Lung (tissue), 11 donors: ENCODE measurements at regions not wholly inside any gene's neighbourhood (a gene's known extent, or its start where the extent isn't known, plus 50 kb on each side); places are given as distances from the start of the nearest gene placed in this dataset.
"Not testable (repeated sequence)": the region's sequence is repeated elsewhere in the genome, so short reads cannot be mapped to it uniquely, and the experiment has no call there.

Experiments
- ATAC-seq: fragments of 200-7000 bp; cut with Tn5 transposase; one replicate; pipeline ENCODE4 v1.9.1; 2020; ENCODE audit warnings: moderate number of reproducible peaks; ENCODE audit not compliant: insufficient read depth, low FRiP score
- DNase-seq, 3 donors: peaks; one replicate each; pipeline ENCODE4 v3.0.0-alpha.2; 2013 to 2017
- H3K27ac ChIP-seq, 2 donors: one replicate each; pipeline ENCODE4 v1.5.1; 2013; ENCODE audit warnings: mild to moderate bottlenecking in 2 of 2, moderate library complexity in 2 of 2, control low read depth in 1 of 2, inconsistent platforms in 1 of 2, low read depth in 1 of 2, low read length in 1 of 2
- H3K27me3 ChIP-seq, 3 donors: one replicate each; pipeline ENCODE4 v1.5.1; 2013; ENCODE audit warnings: low read length in 2 of 3; ENCODE audit not compliant: control insufficient read depth in 3 of 3, insufficient read depth in 3 of 3
- H3K36me3 ChIP-seq, 4 donors: one replicate each; pipeline ENCODE4 v1.5.1; 2013; ENCODE audit warnings: low read length in 4 of 4, mild to moderate bottlenecking in 1 of 4, moderate library complexity in 1 of 4; ENCODE audit not compliant: control insufficient read depth in 4 of 4, insufficient read depth in 4 of 4
- H3K4me1 ChIP-seq, 5 donors: one replicate each; pipeline ENCODE4 v1.5.1; 2013; ENCODE audit warnings: low read length in 5 of 5, mild to moderate bottlenecking in 2 of 5, moderate library complexity in 1 of 5; ENCODE audit not compliant: control insufficient read depth in 5 of 5, insufficient read depth in 5 of 5
- H3K4me3 ChIP-seq: one replicate; pipeline ENCODE4 v1.5.1; 2013; ENCODE audit warnings: mild to moderate bottlenecking, control low read depth, moderate library complexity
- H3K9ac ChIP-seq, 2 donors: one replicate each; pipeline ENCODE4 v1.5.1; 2013; ENCODE audit warnings: low read length in 2 of 2, control low read depth in 1 of 2; ENCODE audit not compliant: insufficient read depth in 1 of 2
- H3K9me3 ChIP-seq, 4 donors: one replicate each; pipeline ENCODE4 v1.5.1; 2013; ENCODE audit warnings: low read length in 3 of 4, mild to moderate bottlenecking in 1 of 4, moderate library complexity in 1 of 4; ENCODE audit not compliant: control insufficient read depth in 4 of 4, insufficient read depth in 3 of 4
- WGBS, 2 donors: extraction: QIAGEN DNeasy Blood & Tissue Kit; methylation state at CpG; one replicate each; pipeline ENCODE4 v1.1.7; 2013; 5-methylcytosine and 5-hydroxymethylcytosine counted together
- TF ChIP-seq, protein P1 (sequence below): IDR thresholded peaks from 2 replicates; pipeline ENCODE4 v1.5.1; 2012; ENCODE audit warnings: mild to moderate bottlenecking; ENCODE audit errors: control extremely low read depth, extremely low read depth
- donor health status: control.
- donor health status: control.
- donor health status: Bipolar disorder and iron deficiency.
- donor health status: healthy.
- donor health status: DM: yes; HTN: yes; CAD: no.

DNA sequence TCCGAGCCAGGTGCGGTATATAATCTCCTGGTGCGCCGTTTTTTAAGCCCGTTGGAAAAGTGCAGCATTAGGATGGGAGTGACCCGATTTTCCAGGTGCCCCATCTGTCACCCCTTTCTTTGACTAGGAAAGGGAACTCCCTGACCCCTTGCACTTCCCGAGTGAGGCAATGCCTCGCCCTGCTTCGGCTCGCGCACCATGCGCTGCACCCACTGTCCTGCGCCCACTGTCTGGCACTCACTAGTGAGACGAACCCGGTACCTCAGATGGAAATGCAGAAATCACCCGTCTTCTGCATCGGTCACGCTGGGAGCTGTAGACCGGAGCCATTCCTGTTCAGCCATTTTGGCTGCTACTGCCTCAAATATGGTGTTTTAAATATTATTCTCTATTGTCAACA lies 198.0 kb downstream of the MEIS1 start:
- not testable (repeated sequence) for H3K4me3 ChIP-seq, H3K27ac ChIP-seq, H3K27me3 ChIP-seq, H3K9me3 ChIP-seq, H3K4me1 ChIP-seq, H3K9ac ChIP-seq, H3K36me3 ChIP-seq, ATAC-seq, DNase-seq
- 92 to 98% methylated on average over 19 of the region's 19 CpGs for WGBS, 2 donors

DNA sequence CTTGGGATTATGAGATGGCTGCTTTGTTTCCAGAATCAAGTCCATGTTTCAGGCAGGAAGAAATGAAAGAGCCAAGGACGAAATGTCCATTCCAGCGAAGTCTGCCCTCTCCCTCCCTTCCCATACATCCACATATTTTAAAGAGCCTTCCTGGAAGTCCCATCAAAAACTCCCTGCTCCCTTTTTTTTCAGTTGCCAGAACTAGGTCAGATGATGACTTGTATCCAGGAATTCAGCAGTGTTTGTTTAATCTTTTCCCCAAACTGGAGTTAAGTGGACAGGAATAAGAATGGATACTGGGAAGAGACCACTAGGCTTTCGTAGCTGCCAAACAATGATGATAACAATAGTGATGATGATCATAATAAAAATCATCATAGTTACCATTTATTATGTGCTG lies 198.7 kb downstream of the MEIS1 start:
- H3K36me3 ChIP-seq = no peaks in the 10 kb centered on the region
- DNase-seq = no peak
- H3K4me3 ChIP-seq = no peak overlapping the region
- H3K4me1 ChIP-seq = peaks cover 0 to 3% (median 0%) of the 10 kb centered on the region in 5 donors
- TF ChIP-seq, protein P1, sequence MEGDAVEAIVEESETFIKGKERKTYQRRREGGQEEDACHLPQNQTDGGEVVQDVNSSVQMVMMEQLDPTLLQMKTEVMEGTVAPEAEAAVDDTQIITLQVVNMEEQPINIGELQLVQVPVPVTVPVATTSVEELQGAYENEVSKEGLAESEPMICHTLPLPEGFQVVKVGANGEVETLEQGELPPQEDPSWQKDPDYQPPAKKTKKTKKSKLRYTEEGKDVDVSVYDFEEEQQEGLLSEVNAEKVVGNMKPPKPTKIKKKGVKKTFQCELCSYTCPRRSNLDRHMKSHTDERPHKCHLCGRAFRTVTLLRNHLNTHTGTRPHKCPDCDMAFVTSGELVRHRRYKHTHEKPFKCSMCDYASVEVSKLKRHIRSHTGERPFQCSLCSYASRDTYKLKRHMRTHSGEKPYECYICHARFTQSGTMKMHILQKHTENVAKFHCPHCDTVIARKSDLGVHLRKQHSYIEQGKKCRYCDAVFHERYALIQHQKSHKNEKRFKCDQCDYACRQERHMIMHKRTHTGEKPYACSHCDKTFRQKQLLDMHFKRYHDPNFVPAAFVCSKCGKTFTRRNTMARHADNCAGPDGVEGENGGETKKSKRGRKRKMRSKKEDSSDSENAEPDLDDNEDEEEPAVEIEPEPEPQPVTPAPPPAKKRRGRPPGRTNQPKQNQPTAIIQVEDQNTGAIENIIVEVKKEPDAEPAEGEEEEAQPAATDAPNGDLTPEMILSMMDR = no peak
- no peaks in the 10 kb centered on the region for H3K27me3 ChIP-seq
- no peak overlapping the region for H3K27ac ChIP-seq
- no peak overlapping the region for H3K9ac ChIP-seq
- H3K9me3 ChIP-seq = peaks cover 0 to 3% (median 0%) of the 10 kb centered on the region in 4 donors
- 88 to 90% methylated on average over 3 of the region's 3 CpGs for WGBS, 2 donors
- ATAC-seq = no peak

DNA sequence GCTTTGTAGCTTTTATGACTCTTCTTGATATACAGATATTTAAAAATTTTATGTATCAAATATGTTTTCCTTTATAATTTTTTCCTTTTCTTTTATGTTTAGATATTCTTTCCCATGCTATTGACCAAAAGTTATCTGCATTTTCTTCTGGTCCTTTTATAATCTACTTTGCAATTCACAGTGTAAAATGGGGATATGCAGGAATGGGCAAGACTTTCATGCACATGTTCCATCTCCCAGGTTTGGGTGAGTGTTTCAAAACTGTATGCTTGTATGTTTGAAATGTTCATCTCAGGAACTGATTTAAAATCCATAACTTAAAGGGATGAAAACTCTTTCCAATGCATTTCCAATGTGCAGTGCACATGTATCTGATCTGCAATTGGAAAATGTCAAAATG lies 199.9 kb downstream of the MEIS1 start:
- no peak overlapping the region for H3K4me3 ChIP-seq
- no peaks in the 10 kb centered on the region for H3K27me3 ChIP-seq
- H3K9ac ChIP-seq = no peak overlapping the region
- no peaks in the 10 kb centered on the region for H3K36me3 ChIP-seq
- peaks cover 0 to 3% (median 0%) of the 10 kb centered on the region in 4 donors for H3K9me3 ChIP-seq
- DNase-seq (no peak), ATAC-seq (no peak)
- H3K4me1 ChIP-seq = peaks cover 0 to 3% (median 0%) of the 10 kb centered on the region in 5 donors
- TF ChIP-seq, protein P1 = no peak
- H3K27ac ChIP-seq = no peak overlapping the region

DNA sequence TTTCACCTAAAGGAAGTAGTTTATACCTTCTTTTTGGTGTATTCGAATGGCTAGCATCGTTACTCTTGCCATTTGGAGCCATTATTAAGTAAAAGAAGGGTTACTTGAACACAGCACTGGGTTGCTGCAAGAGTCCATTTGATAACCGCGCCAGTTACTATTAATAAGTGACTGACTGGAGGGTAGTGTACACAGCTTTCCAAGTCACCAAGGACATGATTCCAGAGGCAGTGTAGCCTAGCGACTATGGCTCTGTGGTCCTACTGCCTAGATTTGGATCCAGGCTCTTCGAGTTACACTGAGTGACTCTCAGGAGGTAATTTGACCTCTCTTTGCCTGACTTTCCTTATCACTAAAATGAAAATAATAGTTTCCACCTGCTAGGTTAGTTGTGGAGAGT lies 206.8 kb downstream of the MEIS1 start:
- Histone ChIP-seq H3K27me3 (no peaks in the 10 kb centered on the region), H3K9me3 (no peaks in the 10 kb centered on the region), H3K4me1 (no peaks in the 10 kb centered on the region), H3K36me3 (no peaks in the 10 kb centered on the region), H3K27ac (no peak overlapping the region), H3K9ac (no peak overlapping the region), H3K4me3 (no peak overlapping the region)
- no peak for ATAC-seq
- WGBS, 2 donors = 90 to 97% methylated on average over 6 of the region's 6 CpGs
- TF ChIP-seq, protein P1 = no peak
- no peak for DNase-seq

DNA sequence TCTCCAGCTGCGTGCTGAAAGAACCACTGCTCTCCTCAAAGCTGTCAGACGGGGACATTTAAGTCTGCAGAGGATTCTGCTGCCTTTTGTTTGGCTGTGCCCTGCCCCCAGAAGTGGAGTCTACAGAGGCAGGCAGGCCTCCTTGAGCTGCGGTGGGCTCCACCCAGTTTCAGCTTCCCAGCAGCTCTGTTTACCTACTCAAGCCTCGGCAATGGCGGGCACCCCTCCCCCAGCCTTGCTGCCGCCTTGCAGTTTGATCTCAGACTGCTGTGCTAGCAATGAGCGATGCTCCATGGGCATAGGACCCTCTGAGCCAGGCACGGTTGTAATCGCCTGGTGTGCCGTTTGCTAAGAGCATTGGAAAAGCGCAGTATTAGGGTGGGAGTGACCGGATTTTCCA lies 213.2 kb downstream of the MEIS1 start:
- 62 to 67% methylated on average over 12 of the region's 12 CpGs for WGBS, 2 donors
- not testable (repeated sequence) for H3K4me1 ChIP-seq, H3K4me3 ChIP-seq, ATAC-seq, DNase-seq, H3K9ac ChIP-seq, H3K27me3 ChIP-seq, H3K27ac ChIP-seq, H3K9me3 ChIP-seq, H3K36me3 ChIP-seq
